ENCODE measurements at regions not wholly inside any gene's neighbourhood (a gene's known extent, or its start where the extent isn't known, plus 50 kb on each side); places are given as distances from the start of the nearest gene placed in this dataset.

DNA sequence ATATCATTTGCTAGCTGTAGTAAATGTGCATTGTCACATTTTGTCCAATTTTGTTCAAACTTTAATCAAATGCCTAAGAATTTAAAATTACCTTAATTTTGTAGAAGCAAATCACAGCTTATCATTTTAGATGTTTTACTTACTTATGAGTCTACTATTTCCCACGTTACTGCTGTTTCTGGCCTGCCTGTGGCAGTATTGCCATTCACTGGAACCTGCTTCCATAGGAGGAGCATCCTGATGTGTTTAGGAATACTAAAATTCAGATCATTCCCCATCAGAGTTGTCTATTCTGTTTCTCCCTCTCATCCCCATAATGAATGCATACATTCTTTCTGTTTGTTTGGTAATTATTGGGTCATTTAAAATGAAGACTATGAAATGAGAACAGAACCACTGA lies 119.5 kb upstream of the SNRPN start:
- POLR2A ChIA-PET = no interaction called here
- Histone ChIP-seq H3K9me2 (ENCODE audit: insufficient read depth) (no peaks in the 10 kb centered on the region), H3K4me3 (replicated peaks in 1 of 2; ENCODE audit: low read depth in 1 of 2, low read length in 2 of 2) (no peak overlapping the region), H3K4me2 (ENCODE audit: low read length) (no peak overlapping the region), H2AFZ (ENCODE audit: low read depth, low read length, poor library complexity, severe bottlenecking) (no peak overlapping the region), H3K27ac (ENCODE audit: low read depth, low read length) (no peak overlapping the region), H3K27me3 (ENCODE audit: insufficient read depth, low read length) (no peaks in the 10 kb centered on the region), H3K79me2 (ENCODE audit: insufficient read depth, low read length) (no peaks in the 10 kb centered on the region), H4K20me1 (ENCODE audit: insufficient read depth) (no peaks in the 10 kb centered on the region), H3K36me3 (ENCODE audit: control insufficient read depth in 1 of 2, insufficient read depth in 2 of 2, low read length in 2 of 2) (no peaks in the 10 kb centered on the region), H3K4me1 (ENCODE audit: control insufficient read depth in 1 of 2, insufficient read depth in 2 of 2, low read length in 2 of 2) (no peaks in the 10 kb centered on the region), H3K9ac (ENCODE audit: low read length) (no peak overlapping the region), H3K9me3 (ENCODE audit: control insufficient read depth in 1 of 2, insufficient read depth in 1 of 2, low read depth in 1 of 2, low read length in 2 of 2) (peaks cover 0 to 43% of the 10 kb centered on the region in 2 experiments; a peak in 2 of 4 replicates)
- RAD21 ChIA-PET (ENCODE audit: low non-redundant PET in 1 of 2, low total read pairs in 2 of 2, uncharacterized antibody in 2 of 2, unreplicated experiment in 2 of 2) = no interaction called here
- intact Hi-C loops (cut with micrococcal nuclease) = no loop called here
- BruUV-seq (replicated peaks) = no TSS peak
- TF ChIP-seq, protein P1, sequence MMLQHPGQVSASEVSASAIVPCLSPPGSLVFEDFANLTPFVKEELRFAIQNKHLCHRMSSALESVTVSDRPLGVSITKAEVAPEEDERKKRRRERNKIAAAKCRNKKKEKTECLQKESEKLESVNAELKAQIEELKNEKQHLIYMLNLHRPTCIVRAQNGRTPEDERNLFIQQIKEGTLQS (IDR thresholded peaks at IDR 0.05) = no peak
- TF ChIP-seq EZH2phosphoT487 (IDR thresholded peaks at IDR 0.05; ENCODE audit: borderline replicate concordance) = no peak
- no peak for TF ChIP-seq SIN3A (IDR thresholded peaks at IDR 0.05; ENCODE audit: low read depth)
- TF ChIP-seq ZFX (IDR thresholded peaks at IDR 0.05) = no peak
- no peak for TF ChIP-seq RAD21 (IDR thresholded peaks at IDR 0.05; ENCODE audit: low read depth)
- no peak for TF ChIP-seq ZNF274 (IDR thresholded peaks at IDR 0.05; ENCODE audit: low read depth, low read length)
- TF ChIP-seq, protein P2, sequence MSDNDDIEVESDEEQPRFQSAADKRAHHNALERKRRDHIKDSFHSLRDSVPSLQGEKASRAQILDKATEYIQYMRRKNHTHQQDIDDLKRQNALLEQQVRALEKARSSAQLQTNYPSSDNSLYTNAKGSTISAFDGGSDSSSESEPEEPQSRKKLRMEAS (IDR thresholded peaks at IDR 0.05) = no peak
- TF ChIP-seq SRF (IDR thresholded peaks at IDR 0.05; ENCODE audit: low read depth) = no peak
- no peak for TF ChIP-seq JUND (IDR thresholded peaks at IDR 0.05)
- no peak for TF ChIP-seq FOSL1 (IDR thresholded peaks at IDR 0.05; ENCODE audit: low read depth)
- TF ChIP-seq EGR1 (IDR thresholded peaks at IDR 0.05; ENCODE audit: low read depth) = no peak
- TF ChIP-seq, protein P3, sequence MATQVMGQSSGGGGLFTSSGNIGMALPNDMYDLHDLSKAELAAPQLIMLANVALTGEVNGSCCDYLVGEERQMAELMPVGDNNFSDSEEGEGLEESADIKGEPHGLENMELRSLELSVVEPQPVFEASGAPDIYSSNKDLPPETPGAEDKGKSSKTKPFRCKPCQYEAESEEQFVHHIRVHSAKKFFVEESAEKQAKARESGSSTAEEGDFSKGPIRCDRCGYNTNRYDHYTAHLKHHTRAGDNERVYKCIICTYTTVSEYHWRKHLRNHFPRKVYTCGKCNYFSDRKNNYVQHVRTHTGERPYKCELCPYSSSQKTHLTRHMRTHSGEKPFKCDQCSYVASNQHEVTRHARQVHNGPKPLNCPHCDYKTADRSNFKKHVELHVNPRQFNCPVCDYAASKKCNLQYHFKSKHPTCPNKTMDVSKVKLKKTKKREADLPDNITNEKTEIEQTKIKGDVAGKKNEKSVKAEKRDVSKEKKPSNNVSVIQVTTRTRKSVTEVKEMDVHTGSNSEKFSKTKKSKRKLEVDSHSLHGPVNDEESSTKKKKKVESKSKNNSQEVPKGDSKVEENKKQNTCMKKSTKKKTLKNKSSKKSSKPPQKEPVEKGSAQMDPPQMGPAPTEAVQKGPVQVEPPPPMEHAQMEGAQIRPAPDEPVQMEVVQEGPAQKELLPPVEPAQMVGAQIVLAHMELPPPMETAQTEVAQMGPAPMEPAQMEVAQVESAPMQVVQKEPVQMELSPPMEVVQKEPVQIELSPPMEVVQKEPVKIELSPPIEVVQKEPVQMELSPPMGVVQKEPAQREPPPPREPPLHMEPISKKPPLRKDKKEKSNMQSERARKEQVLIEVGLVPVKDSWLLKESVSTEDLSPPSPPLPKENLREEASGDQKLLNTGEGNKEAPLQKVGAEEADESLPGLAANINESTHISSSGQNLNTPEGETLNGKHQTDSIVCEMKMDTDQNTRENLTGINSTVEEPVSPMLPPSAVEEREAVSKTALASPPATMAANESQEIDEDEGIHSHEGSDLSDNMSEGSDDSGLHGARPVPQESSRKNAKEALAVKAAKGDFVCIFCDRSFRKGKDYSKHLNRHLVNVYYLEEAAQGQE (IDR thresholded peaks at IDR 0.05; ENCODE audit: low read depth) = no peak
- no peak for TF ChIP-seq ELF1 (IDR thresholded peaks at IDR 0.05; ENCODE audit: borderline replicate concordance, low read depth)
- no peak for TF ChIP-seq POLR2A (IDR thresholded peaks at IDR 0.05; ENCODE audit: borderline replicate concordance, extremely low read depth, insufficient read depth, insufficient read length)
- no peak for TF ChIP-seq TCF7L2 (IDR thresholded peaks at IDR 0.05; ENCODE audit: borderline replicate concordance, extremely low read depth, insufficient read depth, insufficient read length)
- no peak for TF ChIP-seq POLR2AphosphoS5 (IDR thresholded peaks at IDR 0.05; ENCODE audit: low read depth, low read length)
- TF ChIP-seq YY1 (IDR thresholded peaks at IDR 0.05; ENCODE audit: extremely low read depth, insufficient replicate concordance, low read depth, low read length) = no peak
- no peak for TF ChIP-seq CEBPB (IDR thresholded peaks at IDR 0.05; ENCODE audit: low read depth)
- CTCF ChIA-PET = no interaction called here
- ATAC-seq (no peak), DNase-seq (ENCODE audit: low read depth, low spot score) (no peak)
